Midbrain (tissue), 1 donor: ENCODE measurements at regions not wholly inside any gene's neighbourhood (a gene's known extent, or its start where the extent isn't known, plus 50 kb on each side); places are given as distances from the start of the nearest gene placed in this dataset.
"Not testable (repeated sequence)": the region's sequence is repeated elsewhere in the genome, so short reads cannot be mapped to it uniquely, and the experiment has no call there.

Experiments
- DNase-seq: peaks from one replicate; lab custom pipeline; 2025; lab: John Stamatoyannopoulos, UW

DNA sequence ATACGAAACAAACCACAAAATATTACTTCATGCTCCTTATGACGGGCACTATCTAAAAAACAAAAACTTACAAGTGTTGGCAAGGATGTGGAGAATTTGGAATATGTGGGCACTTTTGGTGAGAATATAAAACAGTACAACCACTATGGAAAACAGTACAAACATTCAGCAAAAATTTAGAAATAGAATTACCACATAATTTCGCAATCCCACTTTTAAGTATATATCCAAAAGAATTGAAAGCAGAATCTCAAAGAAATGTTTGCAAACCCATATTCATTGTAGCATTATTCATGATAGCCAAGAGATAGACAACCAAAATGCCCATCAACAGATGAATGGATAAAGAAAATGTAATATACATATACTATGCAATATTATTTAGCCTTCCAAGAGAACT is 1173.7 kb upstream of the PRR20A start:
- DNase-seq: no peak

DNA sequence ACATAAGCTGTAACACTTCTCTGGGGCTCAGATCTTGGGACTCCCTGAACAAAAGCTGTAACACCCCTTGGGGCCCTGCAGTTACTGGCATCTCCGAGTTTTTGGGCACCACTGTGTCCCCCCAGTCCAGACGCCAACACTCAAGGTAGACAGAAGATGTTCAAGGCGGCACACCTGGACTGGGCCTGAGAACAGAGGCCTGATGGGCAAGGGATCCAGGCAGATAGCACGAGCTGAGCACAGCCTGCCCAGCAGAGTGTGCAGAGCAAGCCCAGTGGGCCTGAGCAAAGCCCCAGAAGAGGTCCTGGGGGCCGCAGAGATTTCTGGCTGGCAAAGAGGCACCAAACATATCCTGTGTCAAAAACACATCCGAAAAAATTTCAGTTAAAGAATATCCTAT is 1163.3 kb upstream of the PRR20A start:
- DNase-seq: no peak

DNA sequence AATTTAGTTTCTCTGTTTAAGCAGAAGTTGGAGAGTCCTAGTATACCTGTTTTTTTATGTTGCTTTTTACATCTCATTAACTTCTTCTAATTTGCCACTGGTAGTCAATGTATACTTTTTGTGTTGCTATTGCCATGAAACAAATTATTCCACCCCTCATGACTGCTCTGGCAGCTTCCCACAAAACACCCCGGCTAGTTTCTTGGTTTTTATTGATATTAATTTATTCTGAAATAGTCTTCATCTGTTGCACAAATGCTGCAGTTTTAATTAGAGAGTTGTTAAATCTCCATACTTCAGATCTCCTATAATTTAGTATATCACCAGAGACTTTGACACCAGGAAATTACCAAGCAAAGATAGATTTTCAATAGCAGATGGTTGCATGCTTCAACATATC is 1159.3 kb upstream of the PRR20A start:
- DNase-seq: no peak

DNA sequence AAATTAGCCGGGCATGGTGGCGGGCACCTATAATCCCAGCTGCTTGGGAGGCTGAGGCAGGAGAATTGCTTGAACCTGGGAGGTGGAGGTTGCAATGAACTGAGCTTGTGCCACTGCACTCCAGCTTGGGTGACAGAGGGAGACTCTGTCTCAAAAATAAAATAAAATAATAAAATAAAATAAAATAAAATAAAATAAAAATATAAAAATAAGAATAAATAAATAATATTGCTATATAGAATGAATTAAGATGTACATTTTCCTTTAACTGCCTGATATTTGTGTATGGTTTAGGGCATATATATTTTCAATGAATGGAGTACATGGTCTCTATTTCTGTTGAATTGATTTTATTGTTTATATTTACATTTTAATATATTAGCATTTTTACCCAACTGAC is 1156.7 kb upstream of the PRR20A start:
- not testable (repeated sequence) for DNase-seq

DNA sequence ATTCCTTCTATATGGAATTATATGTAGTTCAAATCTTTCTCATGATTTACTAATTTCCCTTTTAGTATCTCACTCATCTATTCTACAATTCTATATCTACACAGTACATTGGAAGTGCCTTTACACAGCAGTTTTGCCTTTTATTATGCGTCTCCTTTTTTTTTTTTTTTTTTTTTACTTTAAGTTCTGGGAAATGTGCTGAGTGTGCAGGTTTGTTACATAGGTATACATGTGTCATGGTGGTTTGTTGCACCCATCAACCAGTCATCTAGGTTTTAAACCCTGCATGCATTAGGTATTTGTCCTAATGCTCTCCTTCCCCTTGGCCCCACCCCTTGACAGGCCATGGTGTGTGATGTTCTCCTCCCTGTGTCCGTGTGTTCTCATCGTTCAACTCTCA is 1150.1 kb upstream of the PRR20A start:
- no peak for DNase-seq

DNA sequence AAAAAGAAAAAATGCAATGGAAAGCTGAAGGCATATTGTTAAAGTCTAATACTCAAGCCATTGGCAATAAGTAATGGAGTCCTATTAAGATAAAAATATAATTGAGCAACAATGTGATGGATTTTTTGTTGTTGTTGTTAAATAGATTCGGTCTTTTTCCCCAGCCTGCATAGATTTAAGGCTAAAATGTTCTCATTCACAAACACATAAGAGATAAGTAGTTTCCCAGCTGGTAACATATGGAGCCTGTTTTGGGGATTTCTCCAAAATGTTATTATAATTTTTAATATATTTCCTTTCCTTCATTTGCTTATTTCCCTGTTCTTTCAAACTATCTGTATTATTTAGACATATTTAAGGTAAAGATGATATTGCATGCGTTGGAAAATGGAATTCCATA is 1149.1 kb upstream of the PRR20A start:
- no peak for DNase-seq

DNA sequence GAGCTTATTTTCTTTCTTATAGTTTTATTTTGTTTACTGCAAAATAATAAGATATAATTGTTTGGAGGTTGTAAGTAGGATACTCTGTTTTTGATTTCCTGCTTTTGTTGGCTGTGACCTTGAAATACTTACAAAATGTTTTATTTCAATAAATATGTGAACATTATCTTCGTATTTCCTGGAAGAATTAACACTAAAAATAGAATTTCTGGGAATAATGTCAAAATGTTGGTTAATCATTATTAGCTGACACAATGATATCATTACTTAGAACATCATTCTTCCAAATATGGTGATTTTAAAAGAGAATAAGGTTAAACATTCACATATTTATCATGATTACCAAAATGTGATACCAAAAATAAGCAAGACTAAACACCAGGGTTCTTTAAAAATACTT is 1148.6 kb upstream of the PRR20A start:
- no peak for DNase-seq

DNA sequence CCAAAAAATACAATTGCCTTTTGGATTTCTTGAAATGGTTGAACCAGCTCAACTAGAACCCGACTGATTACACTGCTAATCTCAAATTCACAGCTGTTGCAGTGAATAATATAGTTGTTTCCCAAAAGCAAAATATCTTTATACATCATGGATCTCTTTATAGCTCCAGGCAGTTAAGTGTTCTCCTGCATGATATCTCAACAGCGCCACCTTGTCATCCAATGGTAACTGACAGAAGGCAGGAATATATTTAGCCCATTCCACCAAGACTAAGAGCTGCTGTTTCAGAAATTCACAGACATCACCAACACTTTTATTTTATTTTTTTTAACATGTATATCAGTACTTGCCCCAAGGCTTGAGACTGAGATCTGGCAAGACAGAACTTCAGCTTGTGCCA is 1141.0 kb upstream of the PRR20A start:
- no peak for DNase-seq

DNA sequence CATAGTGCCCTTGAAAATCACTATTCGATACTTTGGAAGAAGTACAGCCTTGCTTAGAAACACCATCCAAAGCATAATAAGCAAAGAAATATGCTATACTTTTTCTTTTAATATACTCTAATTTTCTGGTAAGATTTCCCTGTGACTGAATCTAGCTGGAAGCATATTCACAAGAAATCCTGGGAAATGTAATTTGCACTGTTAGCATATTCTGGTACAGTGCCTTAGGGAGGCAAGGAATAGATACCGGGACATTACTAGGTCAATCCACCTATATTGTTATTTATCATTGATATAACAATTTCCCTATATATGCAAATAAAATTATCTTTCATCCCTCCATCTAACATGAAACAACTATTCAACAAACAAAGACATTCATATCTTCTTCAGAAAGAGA is 1131.3 kb upstream of the PRR20A start:
- DNase-seq: no peak

DNA sequence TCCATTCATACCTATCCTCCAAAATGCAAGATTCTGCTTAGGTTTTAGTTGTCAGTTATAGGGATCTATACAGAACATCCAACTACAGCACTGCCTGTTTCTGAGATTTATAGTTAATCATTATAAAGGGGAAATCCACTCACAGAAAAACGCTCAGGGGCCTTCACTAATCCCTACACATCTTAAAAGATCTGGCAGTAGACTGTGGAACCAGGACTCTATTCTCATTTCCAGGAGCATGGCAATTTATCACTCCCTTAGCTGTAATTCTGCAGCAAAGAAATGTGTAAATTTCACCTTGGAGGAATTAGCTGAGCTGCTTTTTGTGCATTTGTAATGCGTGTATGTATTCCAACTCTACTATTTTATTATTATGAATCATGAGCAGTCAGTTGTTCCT is 1128.1 kb upstream of the PRR20A start:
- no peak for DNase-seq

DNA sequence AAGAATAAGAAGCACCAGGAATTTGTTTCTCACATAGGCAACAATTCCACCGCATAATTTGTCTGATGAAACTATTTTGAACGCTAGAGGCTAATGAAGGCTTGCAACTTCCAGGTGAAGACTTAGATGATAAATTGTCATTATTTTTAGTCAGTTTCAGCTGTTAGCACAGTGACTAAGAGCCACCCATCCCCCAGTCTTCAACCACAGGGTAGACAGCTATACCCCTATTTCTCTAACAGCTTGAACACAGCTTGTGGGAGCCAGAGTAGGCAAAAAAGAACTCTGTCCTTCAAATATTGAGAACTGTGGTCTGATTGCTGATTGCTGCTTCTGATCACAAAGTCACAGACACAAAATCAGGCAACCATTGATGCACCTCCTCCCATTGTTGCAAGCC is 1124.8 kb upstream of the PRR20A start:
- no peak for DNase-seq

DNA sequence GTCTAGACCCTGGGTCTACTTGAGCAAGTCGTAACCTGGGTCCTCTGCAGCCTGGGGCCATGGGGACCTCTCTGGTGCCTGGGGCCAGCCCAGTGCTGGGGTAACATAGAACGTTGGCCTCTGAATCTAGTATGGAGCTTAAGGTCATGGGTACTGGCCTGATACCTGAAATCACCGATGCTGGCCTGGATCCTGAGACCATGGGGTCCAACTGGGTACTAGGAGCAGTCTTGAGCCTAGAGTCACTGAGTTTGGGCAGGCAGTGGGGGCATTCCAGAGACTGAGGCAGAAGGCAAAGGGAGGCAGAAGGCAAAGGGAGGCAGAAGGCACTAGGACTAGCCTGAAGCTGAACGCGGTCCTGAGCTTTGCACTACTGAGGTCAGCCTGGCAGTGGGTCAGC is 1121.1 kb upstream of the PRR20A start:
- no peak for DNase-seq

DNA sequence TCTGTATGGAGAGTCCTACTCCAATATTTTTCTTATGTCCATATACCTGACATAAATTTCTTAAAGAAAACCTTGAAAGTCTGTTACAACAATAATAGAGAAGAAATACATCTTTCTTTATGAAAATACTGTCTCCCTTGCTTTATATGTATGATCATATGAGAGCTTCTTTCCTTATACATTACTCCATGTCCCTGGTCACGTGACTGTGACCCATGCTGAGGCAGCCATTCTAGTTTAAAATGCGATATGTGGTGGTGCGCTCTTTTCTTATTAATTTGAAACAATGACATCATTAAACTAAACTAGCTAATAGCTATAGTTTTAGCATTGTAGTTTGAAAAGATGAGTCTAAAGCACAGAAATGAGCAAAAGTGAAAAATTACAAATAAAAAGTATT is 1120.3 kb upstream of the PRR20A start:
- DNase-seq: no peak

DNA sequence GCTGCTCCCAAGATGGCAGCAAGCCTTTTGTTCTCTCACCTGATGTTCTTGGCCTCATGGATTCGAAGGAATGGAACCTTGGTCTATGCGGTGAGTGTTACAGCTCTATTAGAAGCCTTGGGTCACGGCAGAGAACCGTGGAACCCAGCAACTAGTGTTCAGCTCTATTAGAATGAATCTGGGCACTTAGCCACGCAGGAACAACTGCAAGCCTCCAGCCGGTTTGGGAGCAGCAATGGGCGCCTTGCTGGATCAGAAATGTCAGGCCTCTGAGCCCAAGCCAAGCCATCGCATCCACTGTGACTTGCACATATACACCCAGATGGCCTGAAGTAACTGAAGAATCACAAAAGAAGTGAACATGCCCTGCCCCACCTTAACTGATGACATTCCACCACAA is 1100.7 kb upstream of the PRR20A start:
- no peak for DNase-seq

DNA sequence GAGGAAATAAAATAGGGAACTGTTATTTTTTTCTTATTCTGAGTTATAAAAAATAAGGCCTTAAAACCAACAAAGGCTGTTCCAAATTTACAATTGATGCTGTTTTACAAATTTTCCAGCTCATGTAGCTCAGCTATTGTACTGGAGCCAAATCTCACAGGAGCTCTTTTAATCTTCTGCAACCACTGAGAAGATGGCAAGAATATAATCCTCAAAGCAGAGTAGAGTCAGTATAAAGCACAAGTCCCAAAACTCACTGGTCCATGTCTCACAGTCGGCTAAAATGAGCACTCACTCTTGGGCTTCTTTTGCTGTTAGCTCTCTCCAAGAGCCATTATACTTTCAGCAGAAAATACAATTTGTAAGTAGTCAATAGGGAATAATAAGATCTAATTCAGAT is 1074.4 kb upstream of the PRR20A start:
- peak; percentile 7 for DNase-seq

DNA sequence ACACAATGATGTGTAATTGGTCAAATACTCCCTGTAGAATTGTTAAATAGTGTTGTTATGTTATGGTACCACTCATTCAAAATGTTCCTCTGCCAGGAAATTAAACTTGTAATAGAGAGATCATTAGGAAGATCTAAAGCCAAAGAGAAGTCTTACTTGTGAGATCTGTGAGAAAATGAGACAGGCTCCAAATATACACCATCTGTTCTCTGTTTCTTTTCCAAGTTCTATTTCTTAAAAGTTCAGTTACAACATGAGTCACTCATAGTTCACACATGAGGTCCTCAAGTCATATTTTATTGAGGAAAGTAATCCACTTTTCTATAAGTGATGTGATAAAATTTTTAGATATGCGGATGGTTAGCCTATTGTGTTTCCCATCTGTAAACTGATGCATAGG is 1038.1 kb upstream of the PRR20A start:
- DNase-seq: no peak

DNA sequence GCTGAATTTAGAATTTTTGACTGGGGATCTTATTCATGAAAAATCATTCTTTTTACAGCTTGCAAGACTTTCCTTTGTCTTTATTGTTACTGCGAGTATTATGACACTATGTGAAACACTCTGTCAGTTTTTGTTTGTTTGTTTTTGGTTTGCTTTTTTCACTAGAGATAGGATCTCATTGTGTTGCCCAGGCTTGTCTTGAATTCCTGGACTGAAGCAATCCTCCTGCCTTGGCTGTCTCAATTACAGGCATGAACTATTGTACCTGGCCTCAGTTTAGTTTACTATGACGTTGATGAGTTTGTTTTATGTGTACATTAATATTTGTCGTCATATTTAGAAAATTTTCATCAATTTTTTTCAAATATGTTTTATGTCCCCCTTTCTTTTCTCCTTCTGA is 1030.0 kb upstream of the PRR20A start:
- no peak for DNase-seq

DNA sequence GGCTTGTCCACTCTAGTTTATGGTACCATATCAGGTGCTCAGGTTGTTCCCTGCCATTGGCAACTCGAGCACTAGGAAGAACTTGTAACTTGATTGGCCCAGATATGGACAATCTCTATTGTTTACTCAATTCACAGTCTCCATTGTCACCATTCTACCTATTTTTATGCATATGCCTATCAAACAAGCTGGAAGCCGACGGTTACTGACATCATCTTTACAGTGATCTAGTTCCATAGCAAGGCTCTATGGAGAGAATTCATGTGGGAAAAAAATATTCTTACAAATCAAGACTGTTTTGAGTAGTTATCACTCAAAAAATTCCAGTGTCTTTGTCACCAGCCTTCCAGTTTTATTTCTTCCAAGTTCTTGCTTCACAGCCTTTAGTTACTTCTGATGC is 1006.2 kb upstream of the PRR20A start:
- DNase-seq: no peak

DNA sequence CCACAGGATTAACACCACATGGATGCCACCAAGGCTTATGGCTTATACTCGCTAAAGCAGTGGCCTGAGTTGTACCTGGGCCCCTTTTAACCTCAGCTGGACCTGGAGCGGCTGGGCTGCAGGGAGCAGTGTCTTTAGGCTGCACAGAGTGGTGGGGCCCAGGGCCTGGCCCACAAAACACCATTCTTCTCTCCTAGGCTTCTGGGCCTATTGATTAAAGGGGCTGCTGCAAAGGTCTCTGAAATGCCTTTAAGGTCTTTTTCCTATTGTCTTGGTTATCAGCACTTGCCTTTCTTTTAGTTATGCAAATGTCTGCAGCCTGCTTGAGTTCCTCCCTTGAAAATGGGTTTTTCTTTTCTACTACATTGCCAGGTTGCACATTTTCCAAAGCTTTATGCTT is 973.9 kb upstream of the PRR20A start:
- DNase-seq: no peak

DNA sequence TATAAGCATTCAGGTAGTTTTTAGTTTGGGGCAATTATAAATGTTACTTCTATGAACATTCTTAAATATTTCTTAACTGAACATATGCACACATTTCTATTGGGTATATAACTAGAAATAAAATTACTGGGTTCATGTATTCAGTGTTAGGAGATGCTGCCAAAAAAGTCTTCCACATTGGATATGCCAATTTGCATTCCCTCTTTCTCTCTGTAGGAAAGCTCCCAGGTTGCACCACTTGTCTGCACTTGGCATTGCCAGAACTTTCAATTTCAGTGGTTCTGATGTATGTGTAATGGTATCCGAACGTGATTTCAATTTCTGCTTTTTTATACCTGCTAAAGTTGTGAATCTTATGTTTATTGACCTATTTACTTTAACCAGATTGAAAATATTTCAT is 972.1 kb upstream of the PRR20A start:
- no peak for DNase-seq

DNA sequence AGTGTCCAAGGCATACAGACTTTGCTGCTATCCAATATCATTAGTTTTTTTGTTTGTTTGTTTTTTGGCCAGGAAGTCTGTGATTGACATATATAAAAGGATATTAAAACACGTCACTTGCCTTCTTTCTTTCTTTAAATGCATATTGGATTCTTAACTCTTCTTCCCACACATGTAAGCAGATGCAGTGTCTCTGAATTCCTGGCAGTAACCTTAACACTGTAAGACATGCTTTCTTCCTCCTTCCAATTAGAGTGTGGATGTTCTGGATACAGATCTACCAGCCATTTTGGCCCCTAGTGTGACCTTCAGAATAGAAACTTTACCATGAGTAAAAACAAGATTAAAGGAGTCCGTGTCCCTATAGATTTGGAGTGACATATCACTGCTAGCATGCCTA is 967.4 kb upstream of the PRR20A start:
- DNase-seq: no peak

DNA sequence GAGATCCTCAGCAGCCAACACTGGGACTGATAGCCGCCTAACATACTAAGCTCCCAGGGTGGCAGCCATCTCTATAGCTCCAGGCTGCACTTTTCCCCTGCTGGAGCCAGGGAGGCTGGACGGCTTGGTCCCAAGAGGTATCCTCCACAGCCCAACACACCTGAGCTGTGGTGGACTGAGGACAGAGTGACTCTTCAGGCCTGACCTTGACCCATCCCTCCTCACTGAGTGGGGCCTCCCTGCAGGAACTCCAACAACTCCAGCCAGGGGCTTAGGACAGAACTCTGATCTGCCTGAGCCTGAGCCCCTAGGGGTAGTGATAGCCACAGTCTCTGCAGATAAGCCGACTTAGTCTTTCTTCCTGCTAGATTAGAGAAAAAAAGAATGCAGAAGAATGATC is 958.1 kb upstream of the PRR20A start:
- DNase-seq: no peak

DNA sequence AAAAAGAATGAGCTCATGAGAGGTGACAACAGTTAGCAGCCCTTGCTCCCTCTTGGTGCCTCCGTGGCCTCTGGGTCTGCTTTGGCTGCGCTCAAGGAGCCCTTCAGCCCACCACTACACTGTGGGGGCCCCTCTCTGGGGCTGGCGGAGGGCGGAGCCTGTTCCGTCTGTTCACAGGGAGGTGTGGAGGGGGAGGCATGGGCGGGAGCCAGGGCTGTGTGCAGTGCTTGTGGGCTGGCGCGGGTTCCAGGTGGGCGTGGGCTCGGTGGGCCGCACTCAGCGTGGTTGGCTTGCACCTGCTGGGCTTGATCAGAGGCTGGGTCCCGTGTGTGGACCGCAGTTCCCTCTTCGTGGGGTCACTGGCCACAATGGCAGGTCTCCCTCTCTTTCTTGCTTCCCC is 953.4 kb upstream of the PRR20A start:
- no peak for DNase-seq

DNA sequence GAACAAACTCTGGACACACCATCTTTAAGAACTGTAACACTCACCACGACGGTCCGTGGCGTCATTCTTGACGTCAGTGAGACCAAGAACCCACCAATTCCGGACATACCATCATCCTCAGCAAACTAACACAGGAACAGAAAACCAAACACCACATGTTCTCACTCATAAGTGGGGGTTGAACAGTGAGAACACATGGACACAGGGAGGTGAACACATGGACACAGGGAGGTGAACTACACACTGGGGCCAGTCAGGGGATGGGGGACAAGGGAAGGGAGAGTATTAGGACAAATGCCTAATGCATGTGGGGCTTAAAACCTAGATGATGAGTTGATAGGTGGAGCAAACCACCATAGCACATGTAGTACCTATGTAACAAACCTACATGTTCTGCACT is 952.1 kb upstream of the PRR20A start:
- not testable (repeated sequence) for DNase-seq

DNA sequence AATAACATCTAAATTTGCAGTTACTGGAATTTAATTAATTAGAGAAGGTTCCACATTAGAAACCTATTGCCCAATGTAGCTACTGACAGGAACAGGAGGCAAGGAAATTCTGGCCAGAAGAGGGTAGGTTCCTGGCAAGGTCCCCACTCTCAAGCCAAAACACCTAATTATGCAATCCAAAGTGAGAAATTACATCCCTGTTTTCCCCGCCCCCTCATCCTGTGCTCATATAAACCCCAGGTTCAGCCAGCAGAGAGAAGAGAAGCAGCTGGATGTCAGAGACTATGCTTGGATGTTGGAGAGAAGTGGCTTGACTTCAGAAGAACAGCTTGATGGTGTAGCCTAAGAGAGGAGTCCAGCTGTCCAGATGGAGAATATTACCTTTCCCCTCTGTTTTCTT is 951.3 kb upstream of the PRR20A start:
- DNase-seq: no peak
